ENCODE measurements at regions not wholly inside any gene's neighbourhood (a gene's known extent, or its start where the extent isn't known, plus 50 kb on each side); places are given as distances from the start of the nearest gene placed in this dataset.
"Not testable (repeated sequence)": the region's sequence is repeated elsewhere in the genome, so short reads cannot be mapped to it uniquely, and the experiment has no call there.

DNA sequence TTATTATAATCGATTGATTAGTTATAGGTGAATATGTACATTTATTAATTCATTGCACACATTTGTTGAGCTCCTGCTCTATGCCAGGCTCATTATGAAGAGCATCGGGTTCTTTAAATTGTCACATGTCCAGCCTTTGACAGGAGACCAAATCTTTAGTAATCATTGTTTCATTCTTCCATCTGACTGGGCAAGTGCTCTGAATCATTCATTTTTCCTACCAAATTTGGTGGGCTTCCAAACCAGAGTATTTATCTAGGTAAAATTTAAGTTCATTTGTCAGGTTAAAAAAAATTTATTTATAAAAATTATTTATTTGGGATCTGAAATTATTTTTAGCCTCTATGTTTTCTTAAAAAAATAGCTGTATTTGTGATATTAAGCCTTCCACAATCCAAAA lies 404.9 kb upstream of the MMS22L start:
- no peak for DNase-seq (ENCODE audit: low read depth)

DNA sequence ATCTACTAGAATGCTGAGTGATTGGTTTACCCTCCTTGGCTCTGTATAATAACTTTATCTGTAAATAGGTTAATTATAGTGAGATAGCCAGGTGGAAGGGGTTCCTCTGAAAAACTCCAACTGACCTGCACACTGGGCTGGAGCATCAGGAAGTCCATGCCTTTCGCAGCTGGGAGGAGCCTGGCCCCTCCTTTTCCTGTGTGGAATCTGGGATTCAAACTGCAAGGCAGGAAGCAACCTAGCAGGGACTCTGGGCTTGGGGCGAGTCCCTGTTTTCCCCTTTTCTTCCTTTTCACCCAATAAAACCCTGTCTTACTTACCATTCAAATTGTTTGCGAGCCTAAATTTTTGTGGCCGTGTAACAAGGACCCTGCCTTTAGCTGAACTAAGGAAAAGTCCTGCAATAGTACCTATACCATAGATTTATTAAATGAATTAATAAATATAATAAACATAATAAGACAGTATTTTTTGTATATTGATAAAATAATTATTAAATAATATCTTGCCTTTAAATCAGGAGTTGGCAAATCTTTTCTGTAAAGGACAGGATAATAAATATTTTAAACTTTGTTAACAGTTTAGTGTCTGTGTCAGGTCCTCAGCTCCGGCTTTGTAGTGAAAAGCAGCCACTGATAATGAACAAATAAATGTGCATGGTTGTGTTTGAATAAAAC lies 406.2 kb upstream of the MMS22L start:
- DNase-seq (ENCODE audit: low read depth), result no peak

DNA sequence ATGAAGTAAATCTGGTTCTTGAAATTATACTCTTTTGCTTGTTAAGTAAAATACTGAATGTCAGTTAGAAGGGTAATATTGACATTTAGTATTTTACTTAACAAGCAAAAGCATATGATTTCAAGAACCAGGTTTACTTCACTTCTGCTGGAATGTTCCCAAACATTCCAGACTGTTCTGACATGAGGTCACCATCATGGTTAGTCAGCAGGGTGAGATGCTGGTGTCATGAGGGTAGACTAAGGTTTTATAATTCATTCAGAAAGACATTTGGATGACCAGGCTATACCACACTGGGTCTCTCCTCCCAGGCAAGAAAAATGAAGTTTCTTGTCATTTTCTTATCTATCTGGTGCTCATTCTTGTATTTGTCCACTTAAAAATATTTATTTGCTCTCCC lies 414.4 kb upstream of the MMS22L start:
- DNase-seq (ENCODE audit: low read depth), result peak; percentile 0

DNA sequence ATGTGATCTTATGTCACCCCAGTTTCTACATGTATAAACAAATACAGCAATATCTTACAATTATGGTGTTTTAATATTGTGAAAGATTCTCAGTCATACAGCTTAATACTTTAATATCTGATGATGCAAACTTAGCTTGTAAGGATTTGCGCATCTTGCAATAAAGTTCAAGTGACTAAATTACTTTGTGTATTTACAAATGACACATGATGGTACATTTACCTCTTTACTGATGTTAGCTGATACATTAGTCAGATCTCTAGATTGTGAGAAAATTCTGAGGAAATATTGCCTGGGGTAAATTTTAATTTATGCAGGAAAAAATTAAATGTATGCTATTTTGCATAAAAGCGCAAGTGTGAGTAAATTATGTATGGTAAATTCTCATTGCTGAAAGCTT lies 418.8 kb upstream of the MMS22L start:
- no peak for DNase-seq (ENCODE audit: low read depth)

DNA sequence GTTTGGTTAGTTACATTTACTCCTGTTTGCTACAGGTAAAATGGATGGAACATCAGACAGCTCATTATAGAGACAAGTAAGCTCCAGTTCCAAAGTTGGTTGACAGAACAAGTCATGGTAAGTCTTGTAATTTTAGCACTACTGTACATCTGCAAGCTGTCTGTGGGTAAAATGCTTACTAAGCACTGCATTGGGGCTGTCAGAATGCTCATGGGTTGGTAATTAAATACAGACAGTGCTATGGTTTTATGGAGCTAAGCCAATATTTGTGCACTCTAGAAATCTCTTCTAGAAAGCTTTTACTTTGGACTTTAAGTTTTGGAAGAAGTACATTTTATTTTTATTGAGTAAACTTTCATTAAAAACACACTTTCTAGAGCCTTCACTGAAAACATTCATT lies 419.2 kb upstream of the MMS22L start:
- no peak for DNase-seq (ENCODE audit: low read depth)

DNA sequence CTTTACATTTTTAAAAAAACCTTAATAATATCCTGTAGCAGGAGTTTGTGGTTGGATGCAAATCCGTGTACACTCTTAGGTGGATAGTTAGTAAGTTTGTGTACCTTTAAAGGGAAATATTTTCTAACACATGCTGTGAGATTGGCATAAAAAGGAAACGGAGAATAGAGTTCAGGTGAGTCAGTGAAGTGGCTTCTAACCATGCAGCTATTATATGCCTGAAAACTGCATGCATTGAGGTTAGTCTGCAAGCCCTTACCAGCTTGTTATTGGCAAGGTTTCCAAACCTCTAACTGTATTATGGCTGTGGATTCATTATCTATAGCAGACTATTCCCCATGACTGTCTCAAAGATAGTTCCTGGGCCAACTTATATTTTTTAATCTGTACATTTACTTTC lies 420.6 kb upstream of the MMS22L start:
- no peak for DNase-seq (ENCODE audit: low read depth)

DNA sequence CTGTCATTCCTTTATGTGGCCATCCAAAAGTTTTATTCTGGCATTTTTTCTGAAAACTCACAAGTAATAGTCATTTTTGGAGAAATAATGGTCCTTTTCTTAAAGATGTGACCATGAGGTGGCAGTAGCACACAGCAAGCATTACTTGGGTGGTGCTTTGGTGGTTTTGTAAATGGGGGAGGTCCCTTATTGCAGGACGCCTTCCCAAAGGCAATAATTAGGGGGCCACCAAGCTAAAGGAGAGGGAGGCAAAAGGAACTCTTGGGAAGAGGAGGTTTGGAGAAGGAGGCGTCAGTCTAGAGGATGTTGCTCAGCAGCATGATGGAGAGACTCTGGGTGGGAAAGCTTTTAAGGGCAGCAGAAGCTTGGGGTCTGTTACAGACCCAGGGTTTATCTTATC lies 422.6 kb upstream of the MMS22L start:
- no peak for DNase-seq (ENCODE audit: low read depth)

DNA sequence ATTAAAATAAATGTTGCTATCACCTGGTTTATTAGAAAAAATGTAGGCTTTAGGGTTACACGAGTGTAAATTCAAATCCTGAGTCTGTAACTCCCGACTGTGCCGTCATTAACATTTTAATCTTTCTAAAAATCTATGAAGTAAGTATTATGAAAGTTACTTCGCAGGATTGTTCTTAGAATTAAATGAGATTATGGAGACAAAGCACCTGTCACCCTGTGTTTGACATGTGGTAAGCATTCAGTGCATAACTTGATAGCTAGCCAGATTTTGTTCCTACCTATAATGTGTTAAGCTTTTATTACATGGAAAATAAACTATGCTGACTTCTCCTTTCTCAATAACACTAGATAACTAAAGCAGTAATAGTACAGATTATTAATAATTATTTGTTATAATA lies 429.7 kb upstream of the MMS22L start:
- DNase-seq (ENCODE audit: low read depth), result no peak

DNA sequence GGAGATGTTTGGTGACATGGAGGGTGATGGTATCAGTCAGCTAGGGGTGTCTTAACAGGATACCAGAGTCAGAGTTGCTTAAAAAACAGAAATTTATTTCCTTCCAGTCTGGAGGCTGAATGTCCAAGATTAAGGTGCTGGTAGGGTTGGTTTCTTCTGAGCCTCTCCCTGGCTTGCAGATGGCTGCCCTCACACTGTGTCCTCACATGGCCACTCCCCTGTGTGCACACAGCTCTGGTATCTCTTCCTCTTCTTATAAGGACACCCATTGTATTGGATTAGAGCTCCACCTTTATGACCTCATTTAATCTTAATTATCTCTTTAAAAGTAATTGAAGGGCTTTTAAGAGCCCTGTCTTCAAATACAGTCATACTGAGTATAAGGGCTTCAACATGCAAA lies 431.8 kb upstream of the MMS22L start:
- DNase-seq (ENCODE audit: low read depth), result no peak

DNA sequence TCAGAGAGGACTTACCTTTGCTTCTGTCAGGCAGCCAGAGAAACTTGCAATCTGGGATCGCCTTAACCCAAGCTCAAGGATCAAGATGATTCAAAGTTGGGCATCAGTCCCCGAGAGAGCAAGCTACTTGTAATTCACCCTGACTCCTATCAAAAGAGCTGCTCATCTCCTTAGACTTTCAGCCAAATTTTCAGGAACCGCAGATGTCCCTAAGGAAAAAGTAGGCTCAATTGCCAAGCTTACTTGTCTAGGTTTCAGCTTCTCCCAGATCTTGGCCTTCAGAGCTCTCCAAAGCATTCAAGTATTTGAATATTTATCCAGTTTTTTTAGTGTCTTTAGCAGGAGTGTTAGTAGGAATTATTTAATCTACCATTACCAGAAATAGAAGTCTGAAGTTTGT lies 434.1 kb upstream of the MMS22L start:
- DNase-seq (ENCODE audit: low read depth), result no peak

DNA sequence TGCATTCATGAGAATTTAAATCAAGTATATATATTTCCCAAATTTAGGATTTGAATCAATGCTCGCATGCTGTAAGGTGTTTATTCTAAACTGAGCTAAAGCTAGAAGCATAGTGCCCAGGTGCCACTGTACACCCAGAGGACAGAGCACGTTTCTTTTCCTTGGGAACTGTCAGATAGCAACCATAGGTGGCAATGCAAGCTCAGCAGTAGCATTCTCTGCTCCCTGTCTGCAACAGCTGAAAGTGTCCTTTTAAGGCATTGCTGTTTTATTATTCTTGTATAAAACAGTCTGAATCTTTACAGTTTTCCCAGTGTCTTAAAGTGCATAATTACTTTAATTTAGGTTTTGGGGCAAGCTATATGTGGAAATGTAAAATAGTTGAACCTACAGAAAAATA lies 443.4 kb upstream of the MMS22L start:
- no peak for DNase-seq (ENCODE audit: low read depth)

DNA sequence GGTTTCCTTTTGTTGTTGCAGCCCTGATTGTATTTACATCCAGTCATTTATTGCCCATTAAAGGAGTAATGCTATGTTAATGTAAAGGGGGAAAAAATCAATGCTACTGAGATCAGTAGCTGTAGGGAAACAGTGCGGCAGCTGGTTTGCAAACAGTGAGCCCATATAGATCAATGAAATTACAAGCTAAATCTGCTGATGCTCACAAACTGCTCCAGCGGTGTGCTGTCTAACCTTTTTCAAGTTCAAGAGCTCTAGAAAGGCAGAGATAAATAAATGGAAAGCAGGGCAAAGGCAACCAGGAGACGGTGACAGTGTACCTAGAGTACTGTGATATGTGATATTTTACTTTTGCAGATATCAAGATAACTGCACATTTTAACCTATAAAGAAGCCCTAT lies 449.0 kb upstream of the MMS22L start:
- no peak for DNase-seq (ENCODE audit: low read depth)

DNA sequence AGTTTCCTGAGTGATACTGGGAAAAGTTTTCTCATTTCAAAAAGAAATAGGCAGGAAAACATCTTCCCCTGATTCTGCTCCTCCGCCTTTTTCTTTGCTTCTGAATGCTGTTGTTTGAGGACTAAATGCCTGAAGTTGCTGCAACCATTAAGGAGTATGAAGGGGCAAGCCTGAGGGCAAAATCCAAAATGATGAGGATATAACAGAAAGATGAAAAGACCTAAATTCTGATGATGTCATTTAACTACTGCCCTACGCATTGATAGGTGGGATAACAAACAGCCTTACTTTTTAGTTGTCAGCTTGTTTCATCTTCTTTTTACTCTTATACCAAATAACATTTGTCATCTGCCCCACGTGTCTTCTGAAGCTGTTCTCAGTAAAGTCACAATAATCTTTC lies 474.6 kb upstream of the MMS22L start:
- DNase-seq (ENCODE audit: low read depth), result no peak

DNA sequence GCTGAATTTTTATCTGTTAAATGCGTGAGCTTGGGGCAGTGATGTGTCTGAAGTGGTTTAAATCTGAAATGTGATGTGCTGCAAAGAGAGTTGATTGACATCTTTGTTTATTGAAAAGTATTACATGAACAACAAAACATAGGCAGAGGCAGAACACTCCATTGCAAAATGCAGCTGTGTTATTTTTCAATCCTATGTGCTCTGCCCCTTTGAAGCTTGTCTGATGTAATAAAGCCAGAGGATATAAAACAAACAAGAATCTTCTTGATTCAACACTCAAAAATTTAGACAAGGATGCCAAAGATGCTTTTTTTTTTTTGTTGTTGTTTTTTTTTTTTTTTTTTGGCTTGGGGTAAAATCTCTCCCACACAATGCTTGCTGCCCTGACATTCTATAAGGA lies 482.4 kb upstream of the MMS22L start:
- peak; percentile 1 for DNase-seq (ENCODE audit: low read depth)

DNA sequence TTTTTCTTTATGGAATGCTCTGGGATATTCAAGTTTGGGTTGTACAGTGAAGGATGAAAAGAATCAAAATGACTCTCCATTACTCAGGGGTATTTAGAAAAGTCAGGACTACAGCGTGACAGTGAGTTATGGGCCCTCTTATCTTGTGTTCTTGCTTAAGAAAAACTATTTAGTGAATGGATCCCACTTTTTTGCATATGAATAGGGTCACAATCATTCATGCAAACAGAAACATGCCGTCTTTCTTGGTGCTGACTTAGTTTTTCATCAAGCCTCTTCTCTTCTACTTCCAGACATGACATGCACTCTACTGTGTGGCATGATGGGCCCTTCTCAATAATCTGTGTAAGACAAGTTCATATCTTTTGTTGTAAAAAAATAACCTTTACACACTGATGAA lies 488.4 kb upstream of the MMS22L start:
- no peak for DNase-seq (ENCODE audit: low read depth)

DNA sequence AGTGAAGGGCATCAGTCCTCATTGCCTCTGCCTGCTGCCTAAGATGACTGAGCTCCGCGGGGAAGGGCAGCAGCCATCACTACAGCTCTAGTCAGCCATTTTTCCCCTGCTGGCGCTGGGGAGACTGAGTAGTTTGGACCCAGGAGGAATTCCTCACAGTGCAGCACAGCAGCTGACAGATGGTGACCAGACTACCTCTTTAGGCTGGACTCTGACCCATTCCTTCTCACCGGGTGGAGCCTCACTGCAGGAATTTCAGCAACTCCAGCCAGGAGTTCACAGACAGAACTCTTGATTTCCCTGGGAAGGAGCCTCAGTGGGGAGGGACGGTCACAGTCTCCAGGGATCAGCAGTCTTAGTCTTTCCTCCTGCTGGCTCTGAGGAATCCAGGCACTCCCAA lies 492.0 kb upstream of the MMS22L start:
- DNase-seq (ENCODE audit: low read depth), result no peak

DNA sequence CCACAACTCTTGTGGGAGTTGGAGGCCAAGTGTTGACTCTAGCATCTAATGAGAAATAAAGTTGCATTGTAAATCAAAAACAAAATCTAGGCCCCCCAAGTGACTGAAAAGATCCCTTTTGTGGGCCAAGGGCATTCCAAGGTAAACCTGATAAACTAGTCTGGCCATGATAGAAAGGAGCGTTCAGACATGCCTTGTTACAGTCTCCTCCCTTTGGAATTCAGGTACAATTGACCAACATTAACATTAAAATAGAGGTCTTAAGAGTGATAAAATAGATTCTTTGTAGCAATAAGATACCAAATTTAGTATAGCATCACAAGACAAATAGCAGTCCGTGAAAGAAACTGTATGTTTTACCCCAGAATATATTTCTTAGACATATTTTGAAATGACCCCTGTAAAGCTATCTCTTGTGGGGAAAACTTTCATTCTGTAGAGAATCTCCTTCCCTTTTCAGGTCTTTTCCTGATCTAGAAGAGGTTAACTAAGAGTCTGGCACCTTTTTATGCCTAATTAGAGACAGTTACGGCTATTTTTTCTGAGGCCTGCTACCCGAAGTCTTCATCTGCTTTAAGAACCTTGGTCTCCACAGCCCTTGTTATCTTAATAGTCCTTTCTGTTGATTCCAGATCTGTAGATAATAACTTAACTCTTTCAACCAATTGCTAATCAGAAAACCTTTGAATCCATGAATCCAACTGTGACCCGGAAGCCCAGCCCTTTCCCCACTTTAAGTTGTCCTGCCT lies 495.4 kb upstream of the MMS22L start:
- no peak for DNase-seq (ENCODE audit: low read depth)

DNA sequence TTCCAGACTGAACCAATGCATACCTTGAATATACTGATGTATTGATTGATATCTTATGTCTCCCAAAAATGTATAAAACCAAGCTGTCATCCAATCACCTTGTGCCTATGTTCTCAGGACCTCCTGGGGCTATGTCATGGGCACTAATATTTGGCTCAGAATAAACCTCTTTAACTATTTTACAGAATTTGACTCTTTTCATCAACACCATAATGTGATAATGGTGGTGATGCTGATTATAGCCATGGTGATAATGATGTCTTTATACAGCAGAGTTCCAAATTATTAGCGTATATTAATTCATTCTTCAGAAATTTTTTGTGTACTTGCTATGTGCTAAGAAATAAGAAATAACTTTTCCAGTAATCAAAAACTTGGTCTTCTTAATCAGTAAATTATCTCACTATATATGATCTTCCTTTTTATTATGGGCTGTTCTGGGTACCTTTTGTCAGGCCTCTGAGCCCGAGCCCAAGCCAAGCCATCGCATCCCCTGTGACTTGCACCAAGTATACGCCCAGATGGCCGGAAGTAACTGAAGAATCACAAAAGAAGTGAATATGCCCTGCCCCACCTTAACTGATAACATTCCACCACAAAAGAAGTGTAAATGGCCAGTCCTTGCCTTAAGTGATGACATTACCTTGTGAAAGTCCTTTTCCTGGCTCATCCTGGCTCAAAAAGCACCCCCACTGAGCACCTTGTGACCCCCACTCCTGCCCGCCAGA lies 496.2 kb upstream of the MMS22L start:
- not testable (repeated sequence) for DNase-seq (ENCODE audit: low read depth)

DNA sequence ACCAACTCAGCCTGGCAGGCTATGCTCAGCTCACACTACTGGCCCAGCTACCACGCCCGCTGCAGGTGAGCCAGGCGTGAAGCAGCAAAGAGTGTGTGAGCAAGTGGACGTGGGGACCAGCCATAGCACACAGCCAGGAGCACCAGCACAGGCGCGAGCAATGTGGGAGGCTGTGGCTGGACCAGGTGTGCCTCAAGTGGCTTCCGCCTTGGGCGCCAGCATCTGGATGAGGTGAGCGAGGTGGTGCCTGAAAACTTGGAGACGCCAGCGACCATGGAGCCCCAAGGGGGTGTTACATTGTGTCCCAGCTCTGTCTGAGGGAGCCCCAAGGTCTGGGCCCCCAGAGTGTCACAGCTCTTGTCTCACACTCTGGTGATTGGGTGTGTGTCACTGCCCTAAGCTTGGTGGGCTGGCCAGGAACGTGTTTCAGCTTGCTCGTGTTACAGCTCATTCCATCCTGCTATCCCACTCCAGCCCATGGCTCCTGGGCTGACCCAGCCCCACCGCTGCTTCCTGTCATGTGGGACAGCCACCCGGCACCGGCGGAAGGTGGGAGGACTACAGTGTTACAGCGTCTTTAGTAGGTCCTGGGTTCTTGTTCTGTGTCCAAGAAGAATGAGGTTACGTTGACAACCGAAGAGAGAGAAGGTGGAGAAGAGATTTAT lies 508.0 kb upstream of the MMS22L start:
- DNase-seq (ENCODE audit: low read depth), result no peak

DNA sequence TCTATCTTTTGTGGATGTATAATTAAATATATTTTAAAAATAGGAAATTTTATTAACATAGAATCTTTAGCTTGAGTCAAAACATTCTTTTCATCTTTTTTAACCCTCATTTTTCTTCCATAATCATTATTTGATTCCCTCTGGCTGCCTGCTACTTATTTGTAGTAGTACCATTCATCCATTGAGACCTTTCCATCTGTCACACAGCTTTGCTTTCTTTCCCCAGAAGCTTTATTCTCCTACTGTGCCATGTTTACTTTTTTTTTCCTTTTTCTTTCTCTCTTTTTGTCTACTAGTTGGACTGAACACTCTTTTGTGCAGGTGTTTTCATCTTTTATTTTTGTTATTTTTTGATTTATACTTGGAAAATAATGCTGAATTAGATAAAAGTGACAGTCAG lies 522.6 kb upstream of the MMS22L start:
- no peak for DNase-seq (ENCODE audit: low read depth)

DNA sequence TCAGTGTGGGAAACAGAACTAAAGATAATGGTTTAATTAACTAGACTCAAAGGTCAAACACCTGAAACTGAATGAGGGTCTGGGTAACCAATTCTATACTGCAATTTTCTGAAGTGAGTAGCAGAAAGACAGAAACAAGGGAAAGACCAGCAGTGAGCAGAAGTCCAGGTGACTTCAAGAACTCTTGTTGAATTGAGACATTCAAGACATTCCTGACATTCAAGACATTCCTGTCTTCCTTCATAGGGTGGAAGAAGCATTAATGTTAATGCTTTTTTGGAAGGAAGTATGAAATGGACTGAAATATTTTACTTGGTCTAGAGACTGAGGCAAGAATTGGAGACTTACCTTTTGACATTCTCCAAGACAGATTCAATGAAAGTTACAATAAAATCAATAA lies 529.9 kb upstream of the MMS22L start:
- no peak for DNase-seq (ENCODE audit: low read depth)

DNA sequence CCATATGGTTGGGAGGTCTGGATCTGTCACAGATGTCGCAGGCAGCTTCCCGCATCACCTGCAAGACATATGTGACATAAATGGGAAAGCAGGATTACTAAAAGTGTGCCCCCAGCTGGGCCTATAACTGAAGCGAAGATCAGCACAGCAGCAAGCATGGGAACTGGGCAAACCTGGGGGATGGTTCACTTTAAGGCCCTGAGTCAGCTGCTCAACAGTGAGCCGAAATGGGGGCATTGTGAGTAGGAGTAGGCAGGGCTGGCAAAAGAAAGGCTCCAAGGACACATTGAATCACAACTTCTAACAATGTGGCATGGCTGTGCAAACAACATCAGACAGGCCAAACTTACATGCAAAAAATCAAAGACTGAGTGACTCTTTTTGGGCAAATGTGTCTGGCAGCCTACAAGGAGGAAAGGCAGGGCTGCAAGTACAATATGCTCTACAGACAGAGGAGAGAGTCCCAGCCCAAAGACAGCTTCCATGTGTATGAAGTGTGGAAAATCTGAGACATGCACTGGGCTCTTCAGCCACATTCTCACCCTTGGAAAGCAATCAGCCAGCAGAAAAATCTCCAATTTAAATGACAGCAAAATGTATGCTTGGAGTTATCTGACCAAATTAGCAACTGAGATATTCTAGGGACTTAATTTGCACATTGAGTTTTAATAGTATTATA lies 531.0 kb upstream of the MMS22L start:
- no peak for DNase-seq (ENCODE audit: low read depth)
